Large intestine (tissue), 3 donors: ENCODE measurements at regions not wholly inside any gene's neighbourhood (a gene's known extent, or its start where the extent isn't known, plus 50 kb on each side); places are given as distances from the start of the nearest gene placed in this dataset.

Experiments used
- DNase-seq, 2 donors: peaks; one replicate each; pipeline versions ENCODE4 v3.0.0 to v3.0.0-alpha.2; 2013
- H3K27ac ChIP-seq: one replicate; pipeline ENCODE4 v1.5.1; 2013; ENCODE audit warnings: low read length
- H3K27me3 ChIP-seq: 2 replicates; pipeline ENCODE4 v1.6.1; 2013; ENCODE audit warnings: low read length; ENCODE audit not compliant: control insufficient read depth, insufficient read depth
- H3K36me3 ChIP-seq: 2 replicates; pipeline ENCODE4 v1.6.1; 2013; ENCODE audit warnings: low read length; ENCODE audit not compliant: control insufficient read depth, insufficient read depth
- H3K4me1 ChIP-seq: one replicate; pipeline ENCODE4 v1.6.1; 2013; ENCODE audit warnings: low read length; ENCODE audit not compliant: control insufficient read depth, insufficient read depth
- H3K4me3 ChIP-seq: one replicate; pipeline ENCODE4 v1.5.1; 2013; ENCODE audit warnings: low read length
- H3K9me3 ChIP-seq: one replicate; pipeline ENCODE4 v1.6.1; 2013; ENCODE audit warnings: mild to moderate bottlenecking, low read depth, low read length, moderate library complexity; ENCODE audit not compliant: control insufficient read depth
- WGBS: methylation state at CpG from one replicate; pipeline ENCODE4 v1.1.5; 2013; ENCODE audit warnings: low lambda C conversion rate; ENCODE audit not compliant: insufficient coverage; 5-methylcytosine and 5-hydroxymethylcytosine counted together

DNA sequence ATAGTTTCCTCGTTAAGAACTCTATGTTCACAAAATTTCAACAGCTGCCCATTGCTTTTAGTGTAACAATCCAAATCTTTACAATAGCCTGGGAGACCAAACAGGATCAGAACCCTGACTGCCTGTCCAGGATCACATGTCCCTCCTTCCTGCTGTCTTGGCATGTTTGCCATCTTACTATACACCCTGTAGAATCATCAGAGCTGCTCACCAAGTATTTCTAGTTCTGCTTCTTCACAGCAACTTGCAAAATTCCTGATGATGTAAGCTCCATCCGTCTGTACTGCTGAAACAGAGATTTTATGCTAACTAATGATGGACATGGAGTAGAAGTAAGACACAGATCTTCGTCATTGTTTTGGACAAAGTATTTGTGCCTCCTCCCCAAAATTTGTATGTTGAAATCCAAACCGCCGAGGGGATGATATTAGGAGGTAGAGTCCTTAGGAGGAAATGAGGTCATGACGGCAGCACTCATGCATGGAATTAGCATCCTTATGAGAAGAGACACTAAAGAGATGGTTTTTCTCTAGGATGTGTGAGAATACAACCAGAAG lies 464.9 kb upstream of the BRINP1 start:
- WGBS: no CpG with 5 or more reads among the region's 6 CpGs
- Histone ChIP-seq H3K27me3 (no peaks in the 10 kb centered on the region), H3K36me3 (no peaks in the 10 kb centered on the region), H3K4me1 (no peaks in the 10 kb centered on the region), H3K4me3 (no peak overlapping the region), H3K9me3 (no peaks in the 10 kb centered on the region), H3K27ac (no peak overlapping the region)
- DNase-seq: no peak

DNA sequence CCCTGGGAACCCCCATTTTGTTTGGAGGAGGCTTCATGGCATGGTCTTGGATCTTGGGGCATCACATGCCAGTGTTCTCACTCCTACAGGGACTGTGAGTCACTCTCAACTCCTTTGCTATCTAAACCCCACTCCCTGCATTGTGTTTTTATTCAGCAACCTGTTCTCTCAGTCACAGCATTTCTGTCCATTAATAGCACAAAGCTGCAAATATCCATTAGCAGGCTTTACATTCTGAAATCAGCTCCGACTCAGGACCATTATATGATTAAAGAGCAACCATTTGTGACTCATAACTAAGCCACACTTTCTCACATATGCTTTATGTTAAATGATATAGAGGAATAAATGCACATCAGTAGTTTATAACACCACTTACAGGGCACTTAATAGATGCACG lies 462.1 kb upstream of the BRINP1 start:
- Histone ChIP-seq H3K27ac (no peak overlapping the region), H3K4me3 (no peak overlapping the region), H3K27me3 (no peaks in the 10 kb centered on the region), H3K4me1 (no peaks in the 10 kb centered on the region), H3K9me3 (no peaks in the 10 kb centered on the region), H3K36me3 (no peaks in the 10 kb centered on the region)
- WGBS: 80% methylated on average over 1 of the region's 2 CpGs
- no peak for DNase-seq

DNA sequence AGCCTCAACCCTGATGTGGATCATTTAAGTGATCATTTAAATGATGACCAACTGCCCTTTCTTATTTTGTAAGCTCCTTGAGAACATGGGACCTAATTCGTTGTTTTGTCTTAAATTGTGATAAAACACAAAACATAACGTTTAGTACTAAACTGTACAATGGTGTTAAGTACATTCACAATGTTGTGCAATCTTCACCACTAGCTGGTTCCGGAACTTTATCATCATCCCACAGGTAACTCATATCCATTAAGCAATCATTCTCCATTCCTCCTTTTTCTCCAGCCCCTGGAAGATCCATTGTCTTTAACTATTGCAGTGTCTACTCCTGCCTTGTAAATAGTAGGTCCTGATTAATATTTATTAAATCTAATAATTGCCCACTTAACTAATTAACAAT lies 460.5 kb upstream of the BRINP1 start:
- Histone ChIP-seq H3K27ac (no peak overlapping the region), H3K36me3 (no peaks in the 10 kb centered on the region), H3K9me3 (no peaks in the 10 kb centered on the region), H3K27me3 (no peaks in the 10 kb centered on the region), H3K4me1 (no peaks in the 10 kb centered on the region), H3K4me3 (no peak overlapping the region)
- WGBS: 80% methylated on average over 2 of the region's 3 CpGs
- DNase-seq: no peak

DNA sequence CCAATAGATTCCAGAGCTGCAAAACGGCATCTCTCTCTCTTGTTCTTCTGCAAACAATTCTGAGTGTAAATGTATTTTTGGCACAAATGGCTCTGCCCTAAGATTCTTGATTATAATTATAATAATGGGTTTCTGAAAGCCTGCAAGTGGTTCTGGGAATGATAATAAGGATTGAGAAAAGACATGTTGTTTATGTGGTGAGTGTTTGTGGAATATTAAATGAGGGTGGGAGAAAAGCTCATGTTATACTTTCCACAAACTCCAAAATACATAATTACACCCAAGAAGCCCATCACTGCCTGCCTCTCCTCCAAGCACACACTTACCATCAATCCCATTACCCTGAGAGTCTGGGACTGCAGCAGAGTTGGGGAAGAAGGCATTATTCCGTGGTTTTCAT lies 460.0 kb upstream of the BRINP1 start:
- DNase-seq: no peak
- WGBS: no CpG with 5 or more reads among the region's 2 CpGs
- Histone ChIP-seq H3K9me3 (no peaks in the 10 kb centered on the region), H3K4me3 (no peak overlapping the region), H3K4me1 (no peaks in the 10 kb centered on the region), H3K27me3 (no peaks in the 10 kb centered on the region), H3K27ac (no peak overlapping the region), H3K36me3 (no peaks in the 10 kb centered on the region)

DNA sequence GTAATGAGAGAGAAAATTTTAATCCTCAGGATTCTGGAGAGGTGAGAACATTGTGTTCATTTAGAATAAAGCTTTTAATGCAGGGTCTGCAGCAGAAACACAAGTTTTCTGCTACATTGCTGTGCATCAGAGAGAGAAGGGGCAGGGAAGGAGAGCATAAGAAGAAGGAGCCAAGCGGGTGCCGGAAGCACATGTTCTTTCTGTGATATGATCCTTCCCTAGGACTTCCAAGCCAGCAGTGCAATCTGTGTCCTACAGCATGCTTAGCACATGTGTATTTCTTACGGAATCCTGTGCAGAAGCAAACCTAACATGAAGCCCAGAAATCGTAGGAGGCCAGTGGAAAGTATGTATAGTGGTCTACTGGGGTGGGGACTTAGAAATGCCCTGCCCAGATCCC lies 458.3 kb upstream of the BRINP1 start:
- H3K27ac ChIP-seq: no peak overlapping the region
- no CpG with 5 or more reads among the region's 4 CpGs for WGBS
- H3K4me3 ChIP-seq: no peak overlapping the region
- no peaks in the 10 kb centered on the region for H3K4me1 ChIP-seq
- no peaks in the 10 kb centered on the region for H3K9me3 ChIP-seq
- no peaks in the 10 kb centered on the region for H3K36me3 ChIP-seq
- no peaks in the 10 kb centered on the region for H3K27me3 ChIP-seq
- DNase-seq: no peak

DNA sequence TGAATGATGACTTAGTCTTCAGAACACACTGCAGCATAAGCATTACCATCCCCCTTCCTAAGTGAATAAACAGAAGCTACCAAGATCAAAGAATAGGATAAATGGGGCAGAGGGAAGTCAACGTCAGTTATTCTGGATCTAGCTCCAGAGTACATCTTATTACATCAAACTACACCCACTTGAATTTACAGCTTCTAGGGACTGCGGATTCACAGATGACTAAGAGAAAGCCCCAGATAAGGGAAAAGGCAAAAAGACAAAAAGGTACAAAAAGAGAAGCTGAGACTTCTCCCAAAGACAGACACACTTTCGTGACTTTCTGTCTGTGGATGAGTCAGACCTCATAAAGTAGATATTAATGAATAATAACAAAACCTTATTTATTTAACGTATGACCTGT lies 457.9 kb upstream of the BRINP1 start:
- Histone ChIP-seq H3K4me1 (no peaks in the 10 kb centered on the region), H3K27me3 (no peaks in the 10 kb centered on the region), H3K36me3 (no peaks in the 10 kb centered on the region), H3K27ac (no peak overlapping the region), H3K9me3 (no peaks in the 10 kb centered on the region), H3K4me3 (no peak overlapping the region)
- 30% methylated on average over 2 of the region's 4 CpGs for WGBS
- no peak for DNase-seq

DNA sequence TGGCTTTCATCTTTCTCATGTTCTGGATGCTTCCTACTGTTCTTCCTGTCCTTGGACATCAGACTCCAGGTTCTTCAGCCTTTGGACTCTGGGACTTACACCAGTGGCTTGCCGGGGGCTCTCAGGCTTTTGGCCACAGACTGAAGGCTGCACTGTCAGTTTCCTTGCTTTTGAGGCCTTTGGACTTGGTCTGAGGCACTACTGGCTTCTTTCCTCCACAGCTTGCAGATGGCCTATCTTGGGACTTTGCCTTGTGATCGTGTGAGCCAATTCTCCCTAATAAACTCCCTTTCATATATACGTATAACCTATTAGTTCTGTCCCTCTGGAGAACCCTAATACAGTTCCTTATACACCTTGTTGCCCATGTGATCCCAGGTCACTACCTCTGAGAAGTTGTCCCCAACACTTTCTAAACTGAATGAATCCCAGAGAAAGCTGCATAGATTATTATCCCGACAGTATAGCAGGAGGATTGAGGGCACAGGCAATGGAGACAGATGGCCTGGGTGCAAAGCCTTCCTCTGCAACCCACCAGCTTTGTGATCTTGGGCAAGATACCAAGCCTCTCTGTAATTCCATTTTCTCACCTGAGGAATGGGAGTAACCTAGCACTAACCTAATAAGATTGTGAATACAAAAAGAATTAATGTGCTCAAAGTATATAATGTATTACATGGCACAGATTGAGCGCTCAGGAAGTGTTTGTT lies 449.6 kb upstream of the BRINP1 start:
- no CpG with 5 or more reads among the region's 5 CpGs for WGBS
- Histone ChIP-seq H3K9me3 (no peaks in the 10 kb centered on the region), H3K4me1 (no peaks in the 10 kb centered on the region), H3K4me3 (no peak overlapping the region), H3K27ac (no peak overlapping the region), H3K27me3 (no peaks in the 10 kb centered on the region), H3K36me3 (no peaks in the 10 kb centered on the region)
- no peak for DNase-seq

DNA sequence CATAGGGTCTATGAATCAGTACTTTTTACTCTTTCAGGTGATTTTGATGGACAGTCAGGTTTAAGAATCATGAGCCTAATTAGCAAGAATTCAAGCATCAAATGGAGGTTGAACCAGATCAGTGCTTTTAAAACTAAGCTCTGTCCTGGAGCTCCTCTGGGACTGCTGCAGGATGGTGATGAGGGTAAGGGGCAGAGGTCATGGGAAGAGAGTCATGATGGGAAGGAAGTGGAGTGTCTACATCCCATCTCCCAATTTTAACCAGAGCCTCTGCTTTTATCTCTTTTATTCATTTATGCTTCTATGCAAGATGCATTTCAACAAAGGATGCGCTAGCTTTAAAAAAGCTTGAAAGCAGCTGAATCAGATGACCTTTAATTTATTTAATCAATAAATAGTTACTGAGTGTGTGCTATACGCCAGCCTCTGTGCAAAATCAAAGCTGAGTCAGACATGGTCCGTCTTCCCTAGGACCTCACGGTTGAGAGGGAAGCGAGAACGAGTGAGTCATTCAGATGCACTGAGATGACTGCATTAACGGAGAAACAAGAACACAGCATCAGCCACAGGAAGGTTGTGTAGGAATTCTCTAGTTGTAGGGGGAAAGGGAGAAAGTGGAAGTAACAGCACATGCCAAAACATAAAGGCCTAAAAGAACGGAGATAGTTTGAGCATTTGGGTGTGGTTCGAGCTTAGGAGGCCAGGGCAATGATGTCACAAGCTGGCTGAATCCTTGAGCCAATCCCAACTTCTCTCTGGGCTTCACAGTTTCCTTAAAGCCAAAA lies 441.6 kb upstream of the BRINP1 start:
- Histone ChIP-seq H3K27me3 (no peaks in the 10 kb centered on the region), H3K4me3 (no peak overlapping the region), H3K4me1 (no peaks in the 10 kb centered on the region), H3K9me3 (no peaks in the 10 kb centered on the region), H3K27ac (no peak overlapping the region), H3K36me3 (no peaks in the 10 kb centered on the region)
- DNase-seq: no peak
- 100% methylated on average over 3 of the region's 9 CpGs for WGBS

DNA sequence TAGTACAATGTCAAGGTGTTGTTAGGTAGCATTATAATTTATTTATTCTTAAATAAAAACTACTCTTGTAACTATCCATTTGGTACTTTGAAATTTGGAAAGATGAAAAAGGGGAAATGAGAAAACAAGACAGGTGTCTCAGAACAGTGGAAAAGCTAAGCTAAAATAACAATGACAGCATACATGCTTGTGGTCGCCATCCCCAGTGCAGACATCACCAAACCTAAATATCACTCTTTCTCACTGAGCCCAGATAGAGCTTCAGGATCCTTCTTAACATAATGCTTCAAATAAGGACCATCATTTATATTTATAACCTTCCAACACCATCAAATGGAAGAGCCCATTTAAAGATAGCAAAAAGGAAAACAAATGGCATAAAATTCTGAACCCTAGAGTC lies 434.4 kb upstream of the BRINP1 start:
- WGBS: no CpG with 5 or more reads among the region's 1 CpG

DNA sequence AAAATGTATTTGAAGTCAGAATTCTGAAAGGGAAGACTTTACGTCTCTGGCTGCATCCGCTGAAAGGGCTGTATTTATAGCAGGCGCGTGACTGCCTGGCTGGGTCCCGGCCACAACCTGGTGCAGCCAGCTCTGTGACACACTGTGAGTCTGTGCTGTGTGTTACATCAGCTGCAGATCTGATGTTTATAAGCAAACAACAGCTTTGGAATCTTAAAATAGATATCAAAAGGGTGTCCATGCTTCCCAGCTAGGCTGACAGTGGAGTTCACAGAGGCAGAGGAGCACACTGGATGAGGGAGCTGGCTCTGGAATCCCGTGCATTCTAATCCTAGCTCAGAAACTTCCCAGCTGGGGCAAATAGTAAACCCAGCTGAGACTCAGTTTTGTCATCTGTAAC lies 433.4 kb upstream of the BRINP1 start:
- H3K27ac ChIP-seq: no peak overlapping the region
- WGBS: no CpG with 5 or more reads among the region's 6 CpGs
- H3K9me3 ChIP-seq: no peaks in the 10 kb centered on the region
- no peak overlapping the region for H3K4me3 ChIP-seq
- H3K4me1 ChIP-seq: no peaks in the 10 kb centered on the region
- no peak for DNase-seq
- no peaks in the 10 kb centered on the region for H3K36me3 ChIP-seq
- no peaks in the 10 kb centered on the region for H3K27me3 ChIP-seq

More for the DNA sequence above, 434.4 kb upstream of the BRINP1 start:
- Histone ChIP-seq H3K9me3 (no peaks in the 10 kb centered on the region), H3K4me3 (no peak overlapping the region), H3K27me3 (no peaks in the 10 kb centered on the region), H3K36me3 (no peaks in the 10 kb centered on the region), H3K27ac (no peak overlapping the region), H3K4me1 (no peaks in the 10 kb centered on the region)
- no peak for DNase-seq
